ENCODE measurements at regions not wholly inside any gene's neighbourhood (a gene's known extent, or its start where the extent isn't known, plus 50 kb on each side); places are given as distances from the start of the nearest gene placed in this dataset.

GRCh38 chr6:169847141-169847674 is 95.8 kb downstream of the ERMARD start:
- Histone ChIP-seq H3K27ac (ENCODE audit: low read length) (no peak overlapping the region), H3K9ac (ENCODE audit: low read depth, low read length) (no peak overlapping the region), H3K36me3 (ENCODE audit: insufficient read depth, low read length) (no peaks in the 10 kb centered on the region), H4K20me1 (ENCODE audit: insufficient read depth, low read length) (no peaks in the 10 kb centered on the region; the same call in 1 of the 2 replicates), H3K4me2 (ENCODE audit: insufficient read depth, low read length) (no peak overlapping the region), H3K9me3 (ENCODE audit: insufficient read depth, low read length, severe bottlenecking) (no peaks in the 10 kb centered on the region), H3K4me3 (ENCODE audit: low read depth in 1 of 2, low read length in 2 of 2) (no peak overlapping the region), H3K27me3 (ENCODE audit: insufficient read depth, low read length, poor library complexity) (peaks cover 5% of the 10 kb centered on the region), H3K79me2 (ENCODE audit: insufficient read depth, low read length) (no peaks in the 10 kb centered on the region), H3K4me1 (ENCODE audit: insufficient read depth, low read length) (no peaks in the 10 kb centered on the region), H2AFZ (ENCODE audit: low read depth, low read length) (no peak overlapping the region)
- no peak for TF ChIP-seq EZH2 (IDR thresholded peaks at IDR 0.05; ENCODE audit: borderline replicate concordance, low read depth, low read length, severe bottlenecking)
- TF ChIP-seq CTCF (IDR thresholded peaks at IDR 0.05; ENCODE audit: borderline replicate concordance, extremely low read depth, low read length, poor library complexity, severe bottlenecking), result no peak
- DNase-seq (no peak), ATAC-seq (ENCODE audit: insufficient read depth, low read depth) (no peak)

GRCh38 chr6:169846286-169847056 is 95.0 kb downstream of the ERMARD start:
- no peak overlapping the region for H2AFZ ChIP-seq (ENCODE audit: low read depth, low read length)

GRCh38 chr6:169845426-169846285 is 94.2 kb downstream of the ERMARD start:
- no peak for DNase-seq
- Histone ChIP-seq H3K9me3 (ENCODE audit: insufficient read depth, low read length, severe bottlenecking) (no peaks in the 10 kb centered on the region), H4K20me1 (ENCODE audit: insufficient read depth, low read length) (no peaks in the 10 kb centered on the region; the same call in 1 of the 2 replicates), H2AFZ (ENCODE audit: low read depth, low read length) (no peak overlapping the region), H3K9ac (ENCODE audit: low read depth, low read length) (no peak overlapping the region), H3K79me2 (ENCODE audit: insufficient read depth, low read length) (no peaks in the 10 kb centered on the region), H3K27ac (ENCODE audit: low read length) (no peak overlapping the region), H3K4me2 (ENCODE audit: insufficient read depth, low read length) (no peak overlapping the region), H3K27me3 (ENCODE audit: insufficient read depth, low read length, poor library complexity) (peaks cover 5% of the 10 kb centered on the region), H3K4me1 (ENCODE audit: insufficient read depth, low read length) (no peaks in the 10 kb centered on the region), H3K36me3 (ENCODE audit: insufficient read depth, low read length) (no peaks in the 10 kb centered on the region), H3K4me3 (ENCODE audit: low read depth in 1 of 2, low read length in 2 of 2) (no peak overlapping the region)
- no peak for TF ChIP-seq CTCF (IDR thresholded peaks at IDR 0.05; ENCODE audit: borderline replicate concordance, extremely low read depth, low read length, poor library complexity, severe bottlenecking)
- TF ChIP-seq EZH2 (IDR thresholded peaks at IDR 0.05; ENCODE audit: borderline replicate concordance, low read depth, low read length, severe bottlenecking), result no peak
- no peak for ATAC-seq (ENCODE audit: insufficient read depth, low read depth)

More at GRCh38 chr6:169846286-169847056, 95.0 kb downstream of the ERMARD start:
- Histone ChIP-seq H3K4me2 (ENCODE audit: insufficient read depth, low read length) (no peak overlapping the region), H3K27ac (ENCODE audit: low read length) (no peak overlapping the region), H3K36me3 (ENCODE audit: insufficient read depth, low read length) (no peaks in the 10 kb centered on the region), H3K4me1 (ENCODE audit: insufficient read depth, low read length) (no peaks in the 10 kb centered on the region), H3K9me3 (ENCODE audit: insufficient read depth, low read length, severe bottlenecking) (no peaks in the 10 kb centered on the region), H4K20me1 (ENCODE audit: insufficient read depth, low read length) (no peaks in the 10 kb centered on the region; the same call in 1 of the 2 replicates), H3K27me3 (ENCODE audit: insufficient read depth, low read length, poor library complexity) (peaks cover 5% of the 10 kb centered on the region), H3K9ac (ENCODE audit: low read depth, low read length) (no peak overlapping the region), H3K79me2 (ENCODE audit: insufficient read depth, low read length) (no peaks in the 10 kb centered on the region), H3K4me3 (ENCODE audit: low read depth in 1 of 2, low read length in 2 of 2) (no peak overlapping the region)
- ATAC-seq (ENCODE audit: insufficient read depth, low read depth) (no peak), DNase-seq (no peak)
- TF ChIP-seq CTCF (IDR thresholded peaks at IDR 0.05; ENCODE audit: borderline replicate concordance, extremely low read depth, low read length, poor library complexity, severe bottlenecking), result no peak
- no peak for TF ChIP-seq EZH2 (IDR thresholded peaks at IDR 0.05; ENCODE audit: borderline replicate concordance, low read depth, low read length, severe bottlenecking)

Measured in DND-41 (cell line).